ENCODE measurements at regions not wholly inside any gene's neighbourhood (a gene's known extent, or its start where the extent isn't known, plus 50 kb on each side); places are given as distances from the start of the nearest gene placed in this dataset.

GRCh38 chr2:226603606-226604005, 196.0 kb downstream of the IRS1 start:
- WGBS = 100% methylated on average over 1 of the region's 1 CpG
- intact Hi-C loops (cut with DNase I) = no loop called here
- Histone ChIP-seq H3K4me3 (no peak overlapping the region), H3K36me3 (no peaks in the 10 kb centered on the region), H3K4me1 (no peaks in the 10 kb centered on the region), H3K27ac (replicated peaks in 1 of 4) (no peak overlapping the region), H3K9me3 (no peaks in the 10 kb centered on the region), H3K27me3 (no peaks in the 10 kb centered on the region)
- TF ChIP-seq POLR2AphosphoS5 (IDR thresholded peaks at IDR 0.05) = no peak
- DNase-seq (ENCODE audit: extremely low spot score) = no peak

- Histone ChIP-seq H3K4me3 (no peak overlapping the region), H3K27me3 (no peaks in the 10 kb centered on the region), H3K27ac (replicated peaks in 1 of 4) (no peak overlapping the region), H3K36me3 (no peaks in the 10 kb centered on the region), H3K4me1 (no peaks in the 10 kb centered on the region), H3K9me3 (no peaks in the 10 kb centered on the region)
- intact Hi-C loops (cut with DNase I) = no loop called here
- WGBS = 81% methylated on average over 4 of the region's 4 CpGs
- DNase-seq (ENCODE audit: extremely low spot score) = no peak
- TF ChIP-seq CTCF (IDR thresholded peaks at IDR 0.05) (no peak), EP300 (IDR thresholded peaks at IDR 0.05) (no peak), POLR2A (IDR thresholded peaks at IDR 0.05; ENCODE audit: low read depth) (no peak), POLR2AphosphoS5 (IDR thresholded peaks at IDR 0.05) (no peak)
Measured at GRCh38 chr2:226601881-226602662, 197.5 kb downstream of the IRS1 start.

- Histone ChIP-seq H3K27ac (replicated peaks in 1 of 4) (no peak overlapping the region), H3K4me1 (no peaks in the 10 kb centered on the region), H3K36me3 (no peaks in the 10 kb centered on the region), H3K4me3 (no peak overlapping the region), H3K27me3 (no peaks in the 10 kb centered on the region), H3K9me3 (no peaks in the 10 kb centered on the region)
- TF ChIP-seq EP300 (IDR thresholded peaks at IDR 0.05) (no peak), POLR2AphosphoS5 (IDR thresholded peaks at IDR 0.05) (no peak), POLR2A (IDR thresholded peaks at IDR 0.05; ENCODE audit: low read depth) (no peak), CTCF (IDR thresholded peaks at IDR 0.05) (no peak)
- 77% methylated on average over 5 of the region's 5 CpGs for WGBS
- no peak for DNase-seq (ENCODE audit: extremely low spot score)
- intact Hi-C loops (cut with DNase I) = no loop called here
Measured at GRCh38 chr2:226600802-226601201, 198.8 kb downstream of the IRS1 start.

GRCh38 chr2:226600184-226600583, 199.4 kb downstream of the IRS1 start:
- Histone ChIP-seq H3K9me3 (no peaks in the 10 kb centered on the region), H3K27ac (replicated peaks in 1 of 4) (no peak overlapping the region), H3K27me3 (no peaks in the 10 kb centered on the region), H3K36me3 (no peaks in the 10 kb centered on the region), H3K4me1 (no peaks in the 10 kb centered on the region), H3K4me3 (no peak overlapping the region)
- DNase-seq (ENCODE audit: extremely low spot score) = no peak
- 84% methylated on average over 5 of the region's 5 CpGs for WGBS
- intact Hi-C loops (cut with DNase I) = no loop called here
- TF ChIP-seq POLR2A (IDR thresholded peaks at IDR 0.05; ENCODE audit: low read depth) = no peak
- TF ChIP-seq POLR2AphosphoS5 (IDR thresholded peaks at IDR 0.05) = no peak
- TF ChIP-seq EP300 (IDR thresholded peaks at IDR 0.05) = no peak
- TF ChIP-seq CTCF (IDR thresholded peaks at IDR 0.05) = no peak

GRCh38 chr2:226589043-226589442, 210.6 kb downstream of the IRS1 start:
- Histone ChIP-seq H3K4me1 (peaks cover 0 to 5% (median 2%) of the 10 kb centered on the region in 4 donors), H3K27ac (replicated peaks in 1 of 4) (no peak overlapping the region), H3K27me3 (no peaks in the 10 kb centered on the region), H3K9me3 (peaks cover 0 to 27% (median 13%) of the 10 kb centered on the region in 4 donors), H3K4me3 (no peak overlapping the region), H3K36me3 (no peaks in the 10 kb centered on the region)
- no peak for DNase-seq (ENCODE audit: extremely low spot score)
- TF ChIP-seq CTCF (IDR thresholded peaks at IDR 0.05) = no peak
- TF ChIP-seq POLR2A (IDR thresholded peaks at IDR 0.05; ENCODE audit: low read depth) = no peak
- no peak for TF ChIP-seq EP300 (IDR thresholded peaks at IDR 0.05)
- no peak for TF ChIP-seq POLR2AphosphoS5 (IDR thresholded peaks at IDR 0.05)
- intact Hi-C loops (cut with DNase I) = no loop called here

Measured in esophagus muscularis mucosa (tissue), 4 donors.